Panc1 (cell line): ENCODE measurements at regions not wholly inside any gene's neighbourhood (a gene's known extent, or its start where the extent isn't known, plus 50 kb on each side); places are given as distances from the start of the nearest gene placed in this dataset.

Experiments
- ATAC-seq: fragments of 200-7000 bp; cut with Tn5 transposase; 2 replicates; pipeline ENCODE4 v1.9.1; 2020; ENCODE audit warnings: mild to moderate bottlenecking, moderate library complexity
- BruUV-seq: library from RNA; stranded (reverse); fragments of 400-500 nt; replicated peaks from 2 replicates; lab custom pipeline; 2021; lab: Mats Ljungman, UMichigan
- CTCF ChIA-PET: fragments of 300-600 bp; sonication (Branson Sonifier 250); formaldehyde crosslinking; loops from one replicate; lab custom pipeline; 2022; ENCODE audit warnings: antibody characterized with exemption; lab: Charles Lee
- POLR2A ChIA-PET: fragments of 300-600 bp; sonication (Branson Sonifier 250); formaldehyde crosslinking; loops from one replicate; lab custom pipeline; 2022; ENCODE audit warnings: antibody characterized with exemption; lab: Charles Lee
- DNase-seq: peaks from one replicate; pipeline ENCODE4 v3.0.0-alpha.2; 2010; ENCODE audit warnings: low read depth, low spot score
- H3K27ac ChIP-seq: 2 replicates; pipeline ENCODE4 v1.5.1; 2011; ENCODE audit warnings: mild to moderate bottlenecking, low read length, inconsistent platforms
- H3K27me3 ChIP-seq: fragments of 200-500 bp; sonication (Bioruptor generic); 2 replicates; pipeline ENCODE4 v1.6.0; 2014; ENCODE audit warnings: low read length, inconsistent platforms; ENCODE audit not compliant: control insufficient read depth, insufficient read depth
- H3K36me3 ChIP-seq: fragments of 200-500 bp; sonication (Bioruptor generic); 2 replicates; pipeline ENCODE4 v1.5.1; 2014; ENCODE audit warnings: inconsistent platforms, mild to moderate bottlenecking, low read length, moderate library complexity; ENCODE audit not compliant: control insufficient read depth, insufficient read depth
- H3K4me1 ChIP-seq: 2 replicates; pipeline ENCODE4 v1.5.1; 2011; ENCODE audit warnings: inconsistent platforms, mild to moderate bottlenecking, low read length, moderate library complexity; ENCODE audit not compliant: control insufficient read depth, insufficient read depth
- H3K4me3 ChIP-seq, 2 experiments: 2 replicates each; pipeline ENCODE4 v1.5.1; 2011 to 2012; ENCODE audit warnings: low read depth in 2 of 2, low read length in 2 of 2, mild to moderate bottlenecking in 2 of 2, inconsistent platforms in 1 of 2, moderate library complexity in 1 of 2
- H3K9me3 ChIP-seq: fragments of 200-500 bp; sonication (Bioruptor generic); 2 replicates; pipeline ENCODE4 v1.5.1; 2014; ENCODE audit warnings: low read depth, mild to moderate bottlenecking, inconsistent platforms, low read length, moderate library complexity; ENCODE audit not compliant: control insufficient read depth, insufficient read depth
- POLR2AphosphoS5 ChIP-seq: IDR thresholded peaks from 2 replicates; pipeline ENCODE4 v1.6.1; 2012; ENCODE audit warnings: mild to moderate bottlenecking, low read depth, low read length, moderate library complexity
- SIN3A ChIP-seq: IDR thresholded peaks from 2 replicates; pipeline ENCODE4 v1.6.1; 2012; ENCODE audit warnings: low read depth, mild to moderate bottlenecking, low read length, moderate library complexity, borderline replicate concordance; ENCODE audit not compliant: insufficient read depth
- TCF7L2 ChIP-seq: IDR thresholded peaks from 2 replicates; pipeline ENCODE4 v1.6.1; 2011; ENCODE audit warnings: mild to moderate bottlenecking, low read depth, low read length, inconsistent platforms
- in situ Hi-C: cut with HindIII; loops from 2 replicates; pipeline ENCODE4 v1.10.0; 2016; ENCODE audit warnings: low sequenced_read_pairs, low pct_unique_long_range_greater_than_20kb
- intact Hi-C: fragments of 100-400 bp; cut with micrococcal nuclease; formaldehyde crosslinking; loops from one replicate; pipeline ENCODE4 v1.10.0; 2022; ENCODE audit not compliant: unreplicated experiment
- TF ChIP-seq, protein P1 (sequence below): fragments of 450-650 bp; IDR thresholded peaks from 2 replicates; pipeline ENCODE4 v1.5.1; 2017; ENCODE audit warnings: mild to moderate bottlenecking
- TF ChIP-seq, protein P2 (sequence below), 2 experiments: IDR thresholded peaks; 2 replicates each; pipeline ENCODE4 v1.6.1; 2011 to 2012; ENCODE audit warnings: low read depth in 2 of 2, control low read depth in 1 of 2, low read length in 1 of 2, mild to moderate bottlenecking in 1 of 2, moderate library complexity in 1 of 2; ENCODE audit not compliant: insufficient read depth in 1 of 2

DNA sequence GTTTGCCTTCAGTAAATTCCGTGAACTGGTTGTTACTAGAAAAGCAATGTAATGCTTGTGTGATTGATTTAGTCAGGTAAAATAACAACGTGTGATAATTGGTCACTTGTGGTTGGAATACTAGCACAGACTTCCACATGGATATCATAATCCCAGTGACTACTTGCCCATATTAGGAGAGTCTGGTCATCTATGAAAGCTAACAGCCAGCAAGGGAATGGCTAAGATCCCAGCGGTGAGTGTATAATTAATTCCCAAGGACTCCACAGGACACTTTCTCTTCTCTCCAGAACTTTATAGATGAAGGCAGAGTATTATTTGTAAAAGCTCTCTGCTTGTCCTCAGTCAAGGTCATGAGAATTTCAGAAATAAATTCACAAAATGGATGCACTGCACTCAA, 662.6 kb upstream of the TEX47 start:
- TF ChIP-seq TCF7L2 (no peak), SIN3A (no peak), POLR2AphosphoS5 (no peak)
- TF ChIP-seq, protein P1, sequence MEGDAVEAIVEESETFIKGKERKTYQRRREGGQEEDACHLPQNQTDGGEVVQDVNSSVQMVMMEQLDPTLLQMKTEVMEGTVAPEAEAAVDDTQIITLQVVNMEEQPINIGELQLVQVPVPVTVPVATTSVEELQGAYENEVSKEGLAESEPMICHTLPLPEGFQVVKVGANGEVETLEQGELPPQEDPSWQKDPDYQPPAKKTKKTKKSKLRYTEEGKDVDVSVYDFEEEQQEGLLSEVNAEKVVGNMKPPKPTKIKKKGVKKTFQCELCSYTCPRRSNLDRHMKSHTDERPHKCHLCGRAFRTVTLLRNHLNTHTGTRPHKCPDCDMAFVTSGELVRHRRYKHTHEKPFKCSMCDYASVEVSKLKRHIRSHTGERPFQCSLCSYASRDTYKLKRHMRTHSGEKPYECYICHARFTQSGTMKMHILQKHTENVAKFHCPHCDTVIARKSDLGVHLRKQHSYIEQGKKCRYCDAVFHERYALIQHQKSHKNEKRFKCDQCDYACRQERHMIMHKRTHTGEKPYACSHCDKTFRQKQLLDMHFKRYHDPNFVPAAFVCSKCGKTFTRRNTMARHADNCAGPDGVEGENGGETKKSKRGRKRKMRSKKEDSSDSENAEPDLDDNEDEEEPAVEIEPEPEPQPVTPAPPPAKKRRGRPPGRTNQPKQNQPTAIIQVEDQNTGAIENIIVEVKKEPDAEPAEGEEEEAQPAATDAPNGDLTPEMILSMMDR: no peak
- TF ChIP-seq, protein P2, sequence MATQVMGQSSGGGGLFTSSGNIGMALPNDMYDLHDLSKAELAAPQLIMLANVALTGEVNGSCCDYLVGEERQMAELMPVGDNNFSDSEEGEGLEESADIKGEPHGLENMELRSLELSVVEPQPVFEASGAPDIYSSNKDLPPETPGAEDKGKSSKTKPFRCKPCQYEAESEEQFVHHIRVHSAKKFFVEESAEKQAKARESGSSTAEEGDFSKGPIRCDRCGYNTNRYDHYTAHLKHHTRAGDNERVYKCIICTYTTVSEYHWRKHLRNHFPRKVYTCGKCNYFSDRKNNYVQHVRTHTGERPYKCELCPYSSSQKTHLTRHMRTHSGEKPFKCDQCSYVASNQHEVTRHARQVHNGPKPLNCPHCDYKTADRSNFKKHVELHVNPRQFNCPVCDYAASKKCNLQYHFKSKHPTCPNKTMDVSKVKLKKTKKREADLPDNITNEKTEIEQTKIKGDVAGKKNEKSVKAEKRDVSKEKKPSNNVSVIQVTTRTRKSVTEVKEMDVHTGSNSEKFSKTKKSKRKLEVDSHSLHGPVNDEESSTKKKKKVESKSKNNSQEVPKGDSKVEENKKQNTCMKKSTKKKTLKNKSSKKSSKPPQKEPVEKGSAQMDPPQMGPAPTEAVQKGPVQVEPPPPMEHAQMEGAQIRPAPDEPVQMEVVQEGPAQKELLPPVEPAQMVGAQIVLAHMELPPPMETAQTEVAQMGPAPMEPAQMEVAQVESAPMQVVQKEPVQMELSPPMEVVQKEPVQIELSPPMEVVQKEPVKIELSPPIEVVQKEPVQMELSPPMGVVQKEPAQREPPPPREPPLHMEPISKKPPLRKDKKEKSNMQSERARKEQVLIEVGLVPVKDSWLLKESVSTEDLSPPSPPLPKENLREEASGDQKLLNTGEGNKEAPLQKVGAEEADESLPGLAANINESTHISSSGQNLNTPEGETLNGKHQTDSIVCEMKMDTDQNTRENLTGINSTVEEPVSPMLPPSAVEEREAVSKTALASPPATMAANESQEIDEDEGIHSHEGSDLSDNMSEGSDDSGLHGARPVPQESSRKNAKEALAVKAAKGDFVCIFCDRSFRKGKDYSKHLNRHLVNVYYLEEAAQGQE (IDR thresholded peaks at IDR 0.05; ENCODE audit: insufficient read depth in 1 of 2, low read depth in 2 of 2, low read length in 1 of 2): no peak
- ATAC-seq: no peak

DNA sequence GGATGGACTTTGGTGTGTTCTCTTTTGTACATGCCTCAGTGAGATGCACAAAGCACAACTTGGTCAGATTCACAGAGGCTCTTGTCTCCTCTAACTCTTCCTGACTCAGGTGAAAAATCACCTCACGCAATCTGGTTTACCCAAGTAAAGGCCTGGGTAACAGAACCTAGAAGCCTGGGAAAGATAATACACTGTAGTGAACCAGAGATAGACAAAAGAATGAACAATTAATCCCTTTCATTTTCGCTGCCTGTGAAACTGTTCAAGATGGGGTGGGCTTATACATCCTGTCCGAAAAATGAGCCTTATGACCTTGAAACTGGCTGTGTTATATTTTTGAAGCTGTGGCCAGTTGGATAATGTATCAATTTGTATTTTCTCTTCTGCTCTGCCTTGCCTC, 678.9 kb upstream of the TEX47 start:
- no peak for ATAC-seq
- intact Hi-C loops: no loop called here
- H3K27ac ChIP-seq: no peak overlapping the region
- DNase-seq: no peak
- H3K9me3 ChIP-seq: peaks cover 4% of the 10 kb centered on the region; the same call in 1 of the 2 replicates
- H3K4me1 ChIP-seq: no peaks in the 10 kb centered on the region
- no peaks in the 10 kb centered on the region for H3K36me3 ChIP-seq
- ChIA-PET POLR2A (no interaction called here), CTCF (no interaction called here)
- H3K4me3 ChIP-seq: no peak overlapping the region
- in situ Hi-C loops: no loop called here
- TF ChIP-seq SIN3A: no peak
- H3K27me3 ChIP-seq: no peaks in the 10 kb centered on the region
- BruUV-seq: no TSS peak

More for the DNA sequence above, 662.6 kb upstream of the TEX47 start:
- CTCF ChIA-PET: no interaction called here
- POLR2A ChIA-PET: no interaction called here
- Histone ChIP-seq H3K36me3 (no peaks in the 10 kb centered on the region), H3K4me1 (no peaks in the 10 kb centered on the region), H3K4me3 (no peak overlapping the region), H3K9me3 (no peaks in the 10 kb centered on the region; the same call in 1 of the 2 replicates), H3K27me3 (no peaks in the 10 kb centered on the region), H3K27ac (no peak overlapping the region)
- BruUV-seq: no TSS peak
- intact Hi-C loops (no loop called here), in situ Hi-C loops (no loop called here)
- no peak for DNase-seq

DNA sequence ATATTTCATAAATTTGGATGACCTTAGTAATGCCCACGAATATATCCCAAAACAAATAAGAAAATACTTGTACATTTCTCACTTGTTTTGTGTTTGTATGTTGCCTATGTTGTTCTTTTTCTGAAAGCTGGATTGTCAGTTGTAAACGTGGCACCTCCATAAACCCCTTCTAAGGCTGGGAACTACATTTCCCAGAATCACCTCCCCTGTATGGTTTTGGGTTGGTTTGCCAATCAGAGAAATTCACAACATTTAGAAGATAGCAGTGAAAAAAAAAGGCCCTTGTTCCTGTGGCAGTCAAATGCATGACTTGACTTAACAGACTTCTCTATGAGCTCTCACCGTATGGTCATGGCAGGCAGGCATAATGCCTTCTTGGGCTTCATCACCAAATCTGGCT, 676.3 kb upstream of the STEAP1 start:
- DNase-seq: no peak
- TF ChIP-seq SIN3A: no peak
- TF ChIP-seq, protein P1: no peak
- TF ChIP-seq, protein P2 (IDR thresholded peaks at IDR 0.05; ENCODE audit: insufficient read depth in 1 of 2, low read depth in 2 of 2, low read length in 1 of 2): no peak
- no peak for TF ChIP-seq POLR2AphosphoS5
- TF ChIP-seq TCF7L2: no peak
- no peak overlapping the region for H3K4me3 ChIP-seq
- no peaks in the 10 kb centered on the region for H3K4me1 ChIP-seq
- no peaks in the 10 kb centered on the region for H3K36me3 ChIP-seq
- H3K27ac ChIP-seq: no peak overlapping the region
- in situ Hi-C loops: no loop called here
- intact Hi-C loops: no loop called here
- ATAC-seq: no peak
- H3K9me3 ChIP-seq: no peaks in the 10 kb centered on the region
- H3K27me3 ChIP-seq: no peaks in the 10 kb centered on the region
- BruUV-seq: no TSS peak
- ChIA-PET POLR2A (no interaction called here), CTCF (no interaction called here)
